HL-60 (cell line): ENCODE measurements at regions not wholly inside any gene's neighbourhood (a gene's known extent, or its start where the extent isn't known, plus 50 kb on each side); places are given as distances from the start of the nearest gene placed in this dataset.

Experiments used
- DNase-seq, 2 experiments: peaks; one replicate each; pipeline ENCODE4 v3.0.0-alpha.2; 2010 to 2020; ENCODE audit warnings: low read depth in 1 of 2, low spot score in 1 of 2
- H3K27ac ChIP-seq: fragments of 250-450 bp; sonication (Bioruptor Pico); replicated peaks from 2 replicates; pipeline ENCODE4 v1.5.1; 2020; ENCODE audit warnings: mild to moderate bottlenecking, moderate library complexity
- H3K27me3 ChIP-seq: fragments of 250-450 bp; sonication (Bioruptor Pico); 2 replicates; pipeline ENCODE4 v1.5.1; 2021; ENCODE audit warnings: mild to moderate bottlenecking, moderate library complexity; ENCODE audit not compliant: insufficient read depth, poor library complexity, severe bottlenecking
- H3K4me3 ChIP-seq: replicated peaks from 2 replicates; pipeline ENCODE4 v1.5.1; 2011; ENCODE audit warnings: mild to moderate bottlenecking, control low read depth, low read length; ENCODE audit not compliant: insufficient read depth
- GABPA ChIP-seq: IDR thresholded peaks from 2 replicates; pipeline ENCODE4 v1.6.1; 2012; ENCODE audit warnings: low read depth
- POLR2AphosphoS5 ChIP-seq: IDR thresholded peaks from 2 replicates; pipeline ENCODE4 v1.6.1; 2012; ENCODE audit warnings: low read depth
- SPI1 ChIP-seq: IDR thresholded peaks from 2 replicates; pipeline ENCODE4 v1.6.1; 2012; ENCODE audit warnings: low read depth, mild to moderate bottlenecking, borderline replicate concordance
- TF ChIP-seq, protein P1 (sequence below): IDR thresholded peaks from 2 replicates; pipeline ENCODE4 v1.6.1; 2012; ENCODE audit warnings: low read depth; ENCODE audit not compliant: insufficient replicate concordance
- TF ChIP-seq, protein P2 (sequence below): IDR thresholded peaks from one replicate; pipeline ENCODE4 v1.5.1; 2011; ENCODE audit warnings: low read length, control low read depth, inconsistent platforms; ENCODE audit not compliant: insufficient read depth

DNA sequence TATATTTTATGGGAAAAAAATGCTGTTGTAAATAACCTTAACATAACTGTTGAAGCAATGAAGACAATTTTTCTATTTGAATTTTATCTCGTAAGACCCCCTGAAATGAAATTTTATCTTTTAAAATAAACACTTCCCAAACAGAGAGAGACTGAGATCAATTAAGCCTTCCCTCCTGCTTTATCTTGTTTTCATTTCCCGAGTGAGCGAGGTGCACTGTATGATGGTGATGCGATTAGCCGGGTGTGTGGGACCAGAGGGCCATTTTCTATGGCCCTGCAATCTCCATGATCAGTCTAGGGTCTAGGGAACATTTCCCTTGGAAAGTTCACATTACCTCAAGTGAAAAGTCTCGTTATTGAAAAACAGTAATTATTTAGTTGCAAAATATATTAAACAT, 134.1 kb upstream of the MID1 start:
- H3K27ac ChIP-seq = no peak overlapping the region
- no peak for DNase-seq
- TF ChIP-seq, protein P1, sequence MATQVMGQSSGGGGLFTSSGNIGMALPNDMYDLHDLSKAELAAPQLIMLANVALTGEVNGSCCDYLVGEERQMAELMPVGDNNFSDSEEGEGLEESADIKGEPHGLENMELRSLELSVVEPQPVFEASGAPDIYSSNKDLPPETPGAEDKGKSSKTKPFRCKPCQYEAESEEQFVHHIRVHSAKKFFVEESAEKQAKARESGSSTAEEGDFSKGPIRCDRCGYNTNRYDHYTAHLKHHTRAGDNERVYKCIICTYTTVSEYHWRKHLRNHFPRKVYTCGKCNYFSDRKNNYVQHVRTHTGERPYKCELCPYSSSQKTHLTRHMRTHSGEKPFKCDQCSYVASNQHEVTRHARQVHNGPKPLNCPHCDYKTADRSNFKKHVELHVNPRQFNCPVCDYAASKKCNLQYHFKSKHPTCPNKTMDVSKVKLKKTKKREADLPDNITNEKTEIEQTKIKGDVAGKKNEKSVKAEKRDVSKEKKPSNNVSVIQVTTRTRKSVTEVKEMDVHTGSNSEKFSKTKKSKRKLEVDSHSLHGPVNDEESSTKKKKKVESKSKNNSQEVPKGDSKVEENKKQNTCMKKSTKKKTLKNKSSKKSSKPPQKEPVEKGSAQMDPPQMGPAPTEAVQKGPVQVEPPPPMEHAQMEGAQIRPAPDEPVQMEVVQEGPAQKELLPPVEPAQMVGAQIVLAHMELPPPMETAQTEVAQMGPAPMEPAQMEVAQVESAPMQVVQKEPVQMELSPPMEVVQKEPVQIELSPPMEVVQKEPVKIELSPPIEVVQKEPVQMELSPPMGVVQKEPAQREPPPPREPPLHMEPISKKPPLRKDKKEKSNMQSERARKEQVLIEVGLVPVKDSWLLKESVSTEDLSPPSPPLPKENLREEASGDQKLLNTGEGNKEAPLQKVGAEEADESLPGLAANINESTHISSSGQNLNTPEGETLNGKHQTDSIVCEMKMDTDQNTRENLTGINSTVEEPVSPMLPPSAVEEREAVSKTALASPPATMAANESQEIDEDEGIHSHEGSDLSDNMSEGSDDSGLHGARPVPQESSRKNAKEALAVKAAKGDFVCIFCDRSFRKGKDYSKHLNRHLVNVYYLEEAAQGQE = no peak
- TF ChIP-seq SPI1 (no peak), GABPA (no peak), POLR2AphosphoS5 (no peak)
- TF ChIP-seq, protein P2, sequence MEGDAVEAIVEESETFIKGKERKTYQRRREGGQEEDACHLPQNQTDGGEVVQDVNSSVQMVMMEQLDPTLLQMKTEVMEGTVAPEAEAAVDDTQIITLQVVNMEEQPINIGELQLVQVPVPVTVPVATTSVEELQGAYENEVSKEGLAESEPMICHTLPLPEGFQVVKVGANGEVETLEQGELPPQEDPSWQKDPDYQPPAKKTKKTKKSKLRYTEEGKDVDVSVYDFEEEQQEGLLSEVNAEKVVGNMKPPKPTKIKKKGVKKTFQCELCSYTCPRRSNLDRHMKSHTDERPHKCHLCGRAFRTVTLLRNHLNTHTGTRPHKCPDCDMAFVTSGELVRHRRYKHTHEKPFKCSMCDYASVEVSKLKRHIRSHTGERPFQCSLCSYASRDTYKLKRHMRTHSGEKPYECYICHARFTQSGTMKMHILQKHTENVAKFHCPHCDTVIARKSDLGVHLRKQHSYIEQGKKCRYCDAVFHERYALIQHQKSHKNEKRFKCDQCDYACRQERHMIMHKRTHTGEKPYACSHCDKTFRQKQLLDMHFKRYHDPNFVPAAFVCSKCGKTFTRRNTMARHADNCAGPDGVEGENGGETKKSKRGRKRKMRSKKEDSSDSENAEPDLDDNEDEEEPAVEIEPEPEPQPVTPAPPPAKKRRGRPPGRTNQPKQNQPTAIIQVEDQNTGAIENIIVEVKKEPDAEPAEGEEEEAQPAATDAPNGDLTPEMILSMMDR = no peak
- H3K27me3 ChIP-seq = no peaks in the 10 kb centered on the region
- H3K4me3 ChIP-seq = no peak overlapping the region

DNA sequence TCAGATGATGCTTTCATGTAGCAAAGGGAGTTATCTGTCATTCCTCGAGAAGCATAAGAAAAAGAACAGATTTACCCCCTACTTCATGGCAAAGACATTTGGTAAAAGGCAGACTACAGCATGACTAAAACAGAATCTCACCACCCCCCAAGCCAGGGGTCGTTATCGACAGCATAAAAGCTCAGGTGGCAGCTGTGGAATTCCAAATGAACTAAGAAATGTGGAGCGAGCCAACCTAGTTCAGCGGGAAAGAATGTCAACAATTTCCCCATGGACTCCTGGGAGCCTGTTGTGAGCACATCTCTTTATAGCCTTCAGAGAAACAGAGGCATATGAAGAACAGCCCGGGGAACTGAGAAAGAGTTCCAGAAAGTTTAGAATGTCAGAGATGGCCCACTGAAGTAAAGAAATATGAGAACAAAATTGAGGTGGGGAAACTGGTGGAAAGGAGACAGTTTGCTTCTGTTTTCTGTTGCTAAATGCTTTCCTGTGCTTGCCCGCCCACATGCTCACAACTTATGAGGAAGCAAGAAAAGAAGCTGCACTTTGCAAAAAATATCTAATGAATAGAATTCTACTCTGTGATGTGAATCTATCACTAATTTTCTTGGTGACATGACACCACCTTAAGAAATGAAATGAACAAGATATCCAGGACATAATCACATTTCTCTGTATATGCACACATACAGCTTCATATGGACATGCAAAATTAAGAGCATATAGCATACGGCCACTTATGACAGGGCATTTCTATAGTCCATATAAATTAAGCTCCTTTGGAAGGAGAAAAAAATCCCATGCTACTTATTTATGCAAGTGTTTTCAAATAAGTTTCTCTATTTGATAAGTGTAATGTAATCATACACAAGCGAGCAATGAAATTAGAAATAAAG, 135.3 kb upstream of the MID1 start:
- peak in 1 of 2 experiments; percentile 40 for DNase-seq
- Histone ChIP-seq H3K27ac (peak overlapping the region; percentile 43), H3K27me3 (no peaks in the 10 kb centered on the region), H3K4me3 (no peak overlapping the region)
- TF ChIP-seq GABPA = no peak
- TF ChIP-seq, protein P2 = no peak
- TF ChIP-seq SPI1 = no peak
- TF ChIP-seq, protein P1 = no peak
- TF ChIP-seq POLR2AphosphoS5 = no peak

DNA sequence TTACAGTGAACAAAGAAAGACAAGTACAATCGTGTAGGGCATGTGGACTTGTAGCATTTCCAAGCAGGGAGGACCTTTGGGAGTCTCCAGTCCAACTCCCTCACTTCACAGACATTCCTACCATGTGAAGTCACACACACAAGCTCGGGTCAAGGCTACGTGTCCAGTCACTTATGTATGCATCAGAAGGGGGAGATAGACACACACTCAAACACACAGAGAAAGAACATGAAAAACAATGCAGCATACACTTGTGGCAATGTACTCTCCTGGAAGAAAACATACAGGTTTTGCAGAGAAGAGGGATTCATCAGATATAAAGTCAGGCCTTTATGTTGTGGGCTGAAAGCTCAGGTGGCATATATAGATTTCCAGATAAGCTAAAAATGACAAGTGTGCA, 136.1 kb upstream of the MID1 start:
- Histone ChIP-seq H3K27me3 (no peaks in the 10 kb centered on the region), H3K4me3 (no peak overlapping the region), H3K27ac (no peak overlapping the region)
- TF ChIP-seq SPI1 = no peak
- DNase-seq = no peak

DNA sequence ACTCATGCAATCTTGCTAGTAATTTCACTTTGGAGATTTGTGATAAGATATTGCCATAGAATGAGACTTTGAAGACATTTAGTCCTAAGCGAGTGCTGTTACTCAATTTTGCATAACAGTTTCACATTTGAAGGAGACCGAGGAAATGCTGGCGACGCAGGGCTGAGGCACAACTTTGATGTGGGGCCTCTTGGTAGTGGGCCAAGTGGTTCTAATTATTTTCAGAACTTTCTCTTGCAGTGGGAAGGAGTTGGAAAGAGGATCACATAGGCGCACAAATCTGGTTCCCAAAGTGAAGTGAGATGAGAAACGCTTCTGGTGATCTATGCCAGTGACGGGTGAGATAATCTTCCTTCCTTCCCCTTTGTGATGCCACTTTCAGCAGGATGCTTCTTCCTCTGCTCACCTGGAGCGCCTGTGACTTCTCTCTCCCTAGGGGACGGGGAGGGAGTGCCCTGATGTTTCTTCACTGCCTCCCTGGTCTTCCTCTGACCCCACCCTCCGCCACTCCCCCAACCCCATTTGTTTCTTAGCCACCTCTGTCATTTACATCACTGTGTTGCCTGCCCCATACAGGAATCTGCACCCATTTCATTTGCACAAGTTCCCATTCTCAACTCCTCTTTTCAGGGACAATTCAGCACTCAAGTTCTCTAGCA, 138.9 kb upstream of the MID1 start:
- no peaks in the 10 kb centered on the region for H3K27me3 ChIP-seq
- H3K27ac ChIP-seq = no peak overlapping the region
- TF ChIP-seq SPI1 = no peak
- no peak for TF ChIP-seq GABPA
- TF ChIP-seq, protein P2 = no peak
- TF ChIP-seq POLR2AphosphoS5 = no peak
- TF ChIP-seq, protein P1 = no peak
- no peak overlapping the region for H3K4me3 ChIP-seq
- DNase-seq = no peak
